ENCODE measurements at regions not wholly inside any gene's neighbourhood (a gene's known extent, or its start where the extent isn't known, plus 50 kb on each side); places are given as distances from the start of the nearest gene placed in this dataset.

GRCh38 chr4:3699261-3699660 is 66.9 kb upstream of the ADRA2C start:
- POLR2A ChIA-PET, result no interaction called here
- TF ChIP-seq FOXS1 (CRISPR knock-in tag; IDR thresholded peaks at IDR 0.05), result no peak
- no peak for TF ChIP-seq CHD2 (IDR thresholded peaks at IDR 0.05; ENCODE audit: low read length, partially characterized antibody)
- no peak for TF ChIP-seq REST (IDR thresholded peaks at IDR 0.05)
- TF ChIP-seq CBX8 (IDR thresholded peaks at IDR 0.05), result no peak
- TF ChIP-seq HOXB13 (CRISPR knock-in tag; IDR thresholded peaks at IDR 0.05; ENCODE audit: low read depth), result no peak
- no peak for TF ChIP-seq CTCF (IDR thresholded peaks at IDR 0.05)
- no peak for TF ChIP-seq BHLHE40 (IDR thresholded peaks at IDR 0.05; ENCODE audit: low read depth, low read length)
- TF ChIP-seq NR3C1 (IDR thresholded peaks at IDR 0.05), result no peak
- TF ChIP-seq POLR2AphosphoS2 (conservative IDR thresholded peaks at IDR 0.05; ENCODE audit: low read length), result no peak
- TF ChIP-seq ZNF302 (CRISPR knock-in tag; IDR thresholded peaks at IDR 0.05), result no peak
- no peak for TF ChIP-seq ATOH8 (CRISPR knock-in tag; IDR thresholded peaks at IDR 0.05; ENCODE audit: low read depth)
- TF ChIP-seq RARB (CRISPR knock-in tag; IDR thresholded peaks at IDR 0.05), result no peak
- H3K4me3 ChIP-seq, result no peak overlapping the region
- no peak for FAIRE-seq
- H3K27ac ChIP-seq, result no peak overlapping the region
- H3K4me2 ChIP-seq, result no peak overlapping the region
- no peak for DNase-seq (ENCODE audit: low read depth in 1 of 2, low spot score in 1 of 2)
- no peaks in the 10 kb centered on the region for H3K9me3 ChIP-seq
- CTCF ChIA-PET, result no interaction called here
- 16% methylated on average over 5 of the region's 6 CpGs for WGBS (ENCODE audit: missing lambda C conversion rate)
- no peak for ATAC-seq
- H3K4me1 ChIP-seq, result no peaks in the 10 kb centered on the region

- WGBS (ENCODE audit: missing lambda C conversion rate), result 57% methylated on average over 1 of the region's 1 CpG
- TF ChIP-seq MAZ (IDR thresholded peaks at IDR 0.05; ENCODE audit: borderline replicate concordance, low read depth, low read length) (no peak), CEBPB (IDR thresholded peaks at IDR 0.05) (no peak), RAD21 (conservative IDR thresholded peaks at IDR 0.05 in 1 of 2, IDR thresholded peaks at IDR 0.05 in 1 of 2) (no peak), HDAC2 (IDR thresholded peaks at IDR 0.05) (no peak), MYC (IDR thresholded peaks at IDR 0.05; ENCODE audit: borderline replicate concordance, low read length) (no peak), FOXS1 (CRISPR knock-in tag; IDR thresholded peaks at IDR 0.05) (no peak), ESRRA (IDR thresholded peaks at IDR 0.05; ENCODE audit: borderline replicate concordance, low read length) (no peak), ZFP36 (IDR thresholded peaks at IDR 0.05; ENCODE audit: borderline replicate concordance, partially characterized antibody) (no peak), MAFK (IDR thresholded peaks at IDR 0.05; ENCODE audit: partially characterized antibody) (no peak), POLR2AphosphoS2 (conservative IDR thresholded peaks at IDR 0.05; ENCODE audit: low read length) (no peak), RCOR1 (IDR thresholded peaks at IDR 0.05; ENCODE audit: low read depth, low read length) (no peak), ZSCAN20 (CRISPR knock-in tag; IDR thresholded peaks at IDR 0.05) (no peak), NFE2L2 (conservative IDR thresholded peaks at IDR 0.05; ENCODE audit: low read length) (no peak), ZC3H11A (IDR thresholded peaks at IDR 0.05) (no peak), CBX2 (IDR thresholded peaks at IDR 0.05; ENCODE audit: borderline replicate concordance, low read depth) (no peak), CBX8 (IDR thresholded peaks at IDR 0.05) (no peak), ATOH8 (CRISPR knock-in tag; IDR thresholded peaks at IDR 0.05; ENCODE audit: low read depth) (no peak), TFCP2L1 (CRISPR knock-in tag; IDR thresholded peaks at IDR 0.05) (no peak), PBX3 (IDR thresholded peaks at IDR 0.05) (no peak)
- Histone ChIP-seq H3K4me1 (no peaks in the 10 kb centered on the region), H3K27ac (no peak overlapping the region), H3K4me3 (no peak overlapping the region), H3K4me2 (no peak overlapping the region), H3K9me3 (no peaks in the 10 kb centered on the region)
- ChIA-PET POLR2A (no interaction called here), CTCF (no interaction called here)
- no peak for ATAC-seq
- no peak for FAIRE-seq
- no peak for DNase-seq (ENCODE audit: low read depth in 1 of 2, low spot score in 1 of 2)
These were observed 69.2 kb upstream of the ADRA2C start for GRCh38 chr4:3697033-3697432.

Data from A549 (cell line).